Loucy (cell line): ENCODE measurements at regions not wholly inside any gene's neighbourhood (a gene's known extent, or its start where the extent isn't known, plus 50 kb on each side); places are given as distances from the start of the nearest gene placed in this dataset.

ENCODE experiments used
- H2AFZ ChIP-seq: fragments of 200-600 bp; sonication (generic); 2 replicates; pipeline ENCODE4 v1.6.0; 2016; ENCODE audit warnings: antibody characterized with exemption, mild to moderate bottlenecking, low read length, moderate library complexity
- H3F3A ChIP-seq: fragments of 200-600 bp; 2 replicates; pipeline ENCODE4 v1.6.0; 2016; ENCODE audit warnings: antibody characterized with exemption, low read depth, mild to moderate bottlenecking
- H3K27me3 ChIP-seq: fragments of 200-600 bp; sonication (generic); 2 replicates; pipeline ENCODE4 v1.6.1; 2014; ENCODE audit warnings: low read length, mild to moderate bottlenecking; ENCODE audit not compliant: insufficient read depth, poor library complexity, severe bottlenecking
- H3K36me3 ChIP-seq: fragments of 200-600 bp; sonication (generic); 2 replicates; pipeline ENCODE4 v1.6.1; 2016; ENCODE audit warnings: low read length; ENCODE audit not compliant: insufficient read depth
- H3K4me1 ChIP-seq: fragments of 200-600 bp; sonication (generic); 2 replicates; pipeline ENCODE4 v1.5.1; 2014; ENCODE audit warnings: low read length, mild to moderate bottlenecking; ENCODE audit not compliant: insufficient read depth, poor library complexity, severe bottlenecking
- H3K4me2 ChIP-seq: fragments of 200-600 bp; sonication (generic); 2 replicates; pipeline ENCODE4 v1.6.0; 2014; ENCODE audit warnings: antibody characterized with exemption, low read length, low read depth, mild to moderate bottlenecking; ENCODE audit not compliant: poor library complexity, severe bottlenecking
- H3K4me3 ChIP-seq: fragments of 200-600 bp; sonication (generic); 2 replicates; pipeline ENCODE4 v1.5.1; 2014; ENCODE audit warnings: low read length, mild to moderate bottlenecking, mixed read lengths; ENCODE audit not compliant: poor library complexity, severe bottlenecking
- H3K79me2 ChIP-seq: fragments of 200-600 bp; sonication (generic); 2 replicates; pipeline ENCODE4 v1.6.1; 2014; ENCODE audit warnings: low read length; ENCODE audit not compliant: insufficient read depth
- H3K9ac ChIP-seq: fragments of 200-600 bp; sonication (generic); 2 replicates; pipeline ENCODE4 v1.6.0; 2014; ENCODE audit warnings: mild to moderate bottlenecking, low read depth, low read length, moderate library complexity; ENCODE audit not compliant: poor library complexity, severe bottlenecking
- H3K9me2 ChIP-seq: fragments of 200-600 bp; sonication (generic); replicated peaks from 2 replicates; pipeline ENCODE4 v1.6.1; 2016; ENCODE audit warnings: low read depth, low read length, mixed read lengths
- H3K9me3 ChIP-seq: fragments of 200-600 bp; sonication (generic); 2 replicates; pipeline ENCODE4 v1.6.1; 2014; ENCODE audit warnings: mild to moderate bottlenecking, antibody characterized with exemption, low read length, low read depth; ENCODE audit not compliant: insufficient read depth
- H4K20me1 ChIP-seq: fragments of 200-600 bp; sonication (generic); 2 replicates; pipeline ENCODE4 v1.6.0; 2014; ENCODE audit warnings: antibody characterized with exemption, low read length, mild to moderate bottlenecking; ENCODE audit not compliant: insufficient read depth, poor library complexity, severe bottlenecking
- EZH2phosphoT487 ChIP-seq: fragments of 200-600 bp; IDR thresholded peaks from 2 replicates; pipeline ENCODE4 v1.6.1; 2018; ENCODE audit warnings: antibody characterized with exemption, mild to moderate bottlenecking, moderate library complexity, borderline replicate concordance
- TF ChIP-seq, protein P1 (sequence below): fragments of 200-600 bp; sonication (generic); conservative IDR thresholded peaks from 2 replicates; pipeline ENCODE4 v1.5.1; 2014; ENCODE audit warnings: mild to moderate bottlenecking, antibody characterized with exemption, low read length

DNA sequence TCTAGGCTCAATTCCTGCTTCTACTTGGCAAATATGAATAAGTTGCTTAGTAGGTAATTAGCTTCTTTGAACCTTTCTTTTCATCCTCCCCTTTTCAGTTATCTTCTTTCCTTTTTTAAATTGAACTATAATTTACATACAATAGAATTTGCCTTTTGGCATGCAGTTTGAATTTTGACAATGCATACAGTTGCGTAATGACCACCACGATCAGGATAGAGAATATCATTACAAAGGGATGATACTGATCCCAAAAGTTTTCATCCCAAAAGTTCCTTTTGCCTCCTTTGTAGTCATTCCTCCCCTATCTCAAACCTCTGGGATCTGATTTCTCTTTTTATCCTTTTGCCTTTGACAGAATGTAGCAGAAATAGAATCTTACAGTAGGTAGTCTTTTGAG lies 164.4 kb downstream of the NOC3L start:
- H3K4me3 ChIP-seq: no peak overlapping the region
- no peaks in the 10 kb centered on the region for H4K20me1 ChIP-seq
- H2AFZ ChIP-seq: no peak overlapping the region
- no peak overlapping the region for H3K9ac ChIP-seq
- H3K9me3 ChIP-seq: no peaks in the 10 kb centered on the region
- no peaks in the 10 kb centered on the region for H3F3A ChIP-seq
- H3K27me3 ChIP-seq: no peaks in the 10 kb centered on the region
- TF ChIP-seq, protein P1, sequence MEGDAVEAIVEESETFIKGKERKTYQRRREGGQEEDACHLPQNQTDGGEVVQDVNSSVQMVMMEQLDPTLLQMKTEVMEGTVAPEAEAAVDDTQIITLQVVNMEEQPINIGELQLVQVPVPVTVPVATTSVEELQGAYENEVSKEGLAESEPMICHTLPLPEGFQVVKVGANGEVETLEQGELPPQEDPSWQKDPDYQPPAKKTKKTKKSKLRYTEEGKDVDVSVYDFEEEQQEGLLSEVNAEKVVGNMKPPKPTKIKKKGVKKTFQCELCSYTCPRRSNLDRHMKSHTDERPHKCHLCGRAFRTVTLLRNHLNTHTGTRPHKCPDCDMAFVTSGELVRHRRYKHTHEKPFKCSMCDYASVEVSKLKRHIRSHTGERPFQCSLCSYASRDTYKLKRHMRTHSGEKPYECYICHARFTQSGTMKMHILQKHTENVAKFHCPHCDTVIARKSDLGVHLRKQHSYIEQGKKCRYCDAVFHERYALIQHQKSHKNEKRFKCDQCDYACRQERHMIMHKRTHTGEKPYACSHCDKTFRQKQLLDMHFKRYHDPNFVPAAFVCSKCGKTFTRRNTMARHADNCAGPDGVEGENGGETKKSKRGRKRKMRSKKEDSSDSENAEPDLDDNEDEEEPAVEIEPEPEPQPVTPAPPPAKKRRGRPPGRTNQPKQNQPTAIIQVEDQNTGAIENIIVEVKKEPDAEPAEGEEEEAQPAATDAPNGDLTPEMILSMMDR: no peak
- no peak for TF ChIP-seq EZH2phosphoT487
- no peaks in the 10 kb centered on the region for H3K4me1 ChIP-seq
- H3K9me2 ChIP-seq: no peaks in the 10 kb centered on the region
- no peaks in the 10 kb centered on the region for H3K36me3 ChIP-seq
- no peak overlapping the region for H3K4me2 ChIP-seq
- no peaks in the 10 kb centered on the region for H3K79me2 ChIP-seq

DNA sequence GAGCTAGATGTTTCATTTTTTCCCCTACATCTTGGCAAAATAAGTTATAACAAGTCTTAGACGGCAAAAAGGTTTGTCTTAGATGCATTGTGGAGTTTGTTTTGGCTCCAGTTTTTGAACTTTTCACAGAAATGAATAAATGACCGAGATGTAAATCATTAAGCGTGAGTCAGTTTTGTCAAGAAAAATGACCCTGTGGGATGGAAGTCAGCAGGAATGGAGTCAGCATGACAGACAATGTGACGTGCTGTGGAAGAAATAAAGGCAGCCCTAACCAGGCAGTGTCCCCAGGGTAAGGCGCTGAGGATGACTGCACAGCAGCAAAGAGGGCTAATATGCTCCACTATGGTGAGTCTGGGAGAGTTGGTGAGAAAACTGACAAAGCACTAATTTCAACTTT lies 163.2 kb downstream of the NOC3L start:
- Histone ChIP-seq H3K4me3 (no peak overlapping the region), H3K9ac (no peak overlapping the region), H3K36me3 (no peaks in the 10 kb centered on the region), H3K4me1 (no peaks in the 10 kb centered on the region), H3K79me2 (no peaks in the 10 kb centered on the region), H3K9me2 (no peaks in the 10 kb centered on the region), H3F3A (no peaks in the 10 kb centered on the region), H3K4me2 (no peak overlapping the region), H3K27me3 (no peaks in the 10 kb centered on the region), H3K9me3 (no peaks in the 10 kb centered on the region), H2AFZ (no peak overlapping the region), H4K20me1 (no peaks in the 10 kb centered on the region)
- TF ChIP-seq EZH2phosphoT487: no peak
- TF ChIP-seq, protein P1: no peak

DNA sequence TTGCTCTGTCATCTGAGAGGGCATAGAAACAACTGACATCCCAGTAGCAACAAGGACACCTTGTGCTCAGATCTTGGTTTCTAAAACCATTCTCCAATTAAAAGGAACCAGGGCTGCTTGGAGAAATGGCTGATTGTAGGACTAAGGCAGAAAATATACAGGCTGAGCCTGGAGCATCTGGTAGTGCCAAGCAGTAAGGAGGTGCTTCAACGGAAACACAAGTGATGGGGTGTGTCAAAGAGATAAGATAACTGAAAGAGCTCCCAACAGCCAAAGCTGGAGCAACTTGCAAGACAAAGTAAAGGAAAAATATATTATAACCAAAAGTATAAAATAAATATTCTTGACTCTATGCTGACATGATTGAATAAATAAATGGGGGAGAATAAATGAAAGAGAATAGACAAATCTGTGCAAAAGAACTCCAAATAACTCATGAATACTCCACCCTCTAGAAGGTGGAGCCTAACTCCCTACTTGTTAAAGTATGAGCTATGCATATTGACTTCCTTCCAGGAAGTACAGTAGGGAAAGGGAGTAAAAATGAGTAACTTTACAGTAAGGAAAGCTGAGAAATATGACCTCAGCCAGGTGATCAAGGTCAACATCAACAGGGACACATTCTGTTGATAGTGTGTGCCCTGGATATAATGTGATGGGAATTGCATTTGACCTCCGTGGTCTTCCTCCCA lies 162.4 kb downstream of the NOC3L start:
- H3K4me2 ChIP-seq: no peak overlapping the region
- no peaks in the 10 kb centered on the region for H3K27me3 ChIP-seq
- H3K9me3 ChIP-seq: no peaks in the 10 kb centered on the region

More for the DNA sequence above, 162.4 kb downstream of the NOC3L start:
- no peaks in the 10 kb centered on the region for H3K36me3 ChIP-seq
- H3K79me2 ChIP-seq: no peaks in the 10 kb centered on the region
- no peaks in the 10 kb centered on the region for H4K20me1 ChIP-seq
- no peaks in the 10 kb centered on the region for H3K9me2 ChIP-seq
- TF ChIP-seq EZH2phosphoT487: no peak
- TF ChIP-seq, protein P1: no peak
- H3K9ac ChIP-seq: no peak overlapping the region
- H3F3A ChIP-seq: no peaks in the 10 kb centered on the region
- H2AFZ ChIP-seq: no peak overlapping the region
- H3K4me1 ChIP-seq: no peaks in the 10 kb centered on the region
- H3K4me3 ChIP-seq: no peak overlapping the region
